Hepatocyte (in vitro differentiated cells): ENCODE measurements at regions not wholly inside any gene's neighbourhood (a gene's known extent, or its start where the extent isn't known, plus 50 kb on each side); places are given as distances from the start of the nearest gene placed in this dataset.

ENCODE experiments used
- DNase-seq: peaks from one replicate; pipeline ENCODE4 v3.0.0-alpha.2; 2016; ENCODE audit warnings: low spot score
- H2AFZ ChIP-seq: fragments of 200-600 bp; sonication (generic); 2 replicates; pipeline ENCODE4 v1.6.0; 2016; ENCODE audit warnings: antibody characterized with exemption, mild to moderate bottlenecking
- H3K27ac ChIP-seq: fragments of 200-600 bp; sonication (generic); 2 replicates; pipeline ENCODE4 v1.5.1; 2016; ENCODE audit warnings: mild to moderate bottlenecking
- H3K27me3 ChIP-seq: fragments of 200-600 bp; sonication (generic); 2 replicates; pipeline ENCODE4 v1.6.1; 2016
- H3K36me3 ChIP-seq: fragments of 200-600 bp; sonication (generic); replicated peaks from 2 replicates; pipeline ENCODE4 v1.5.1; 2016; ENCODE audit warnings: low read depth; ENCODE audit not compliant: insufficient read depth
- H3K4me1 ChIP-seq: fragments of 200-600 bp; sonication (generic); 2 replicates; pipeline ENCODE4 v1.5.1; 2016; ENCODE audit warnings: mild to moderate bottlenecking, moderate library complexity; ENCODE audit not compliant: insufficient read depth
- H3K4me2 ChIP-seq: fragments of 200-600 bp; sonication (generic); 2 replicates; pipeline ENCODE4 v1.6.0; 2016
- H3K4me3 ChIP-seq: fragments of 200-600 bp; sonication (generic); 2 replicates; pipeline ENCODE4 v1.5.1; 2016; ENCODE audit warnings: mild to moderate bottlenecking
- H3K79me2 ChIP-seq: fragments of 200-600 bp; sonication (generic); 2 replicates; pipeline ENCODE4 v1.6.0; 2017; ENCODE audit warnings: mild to moderate bottlenecking
- H3K9me2 ChIP-seq: fragments of 200-600 bp; sonication (generic); replicated peaks from 2 replicates; pipeline ENCODE4 v1.6.0; 2017; ENCODE audit warnings: mild to moderate bottlenecking; ENCODE audit not compliant: insufficient read depth
- H3K9me3 ChIP-seq: fragments of 200-600 bp; sonication (generic); 2 replicates; pipeline ENCODE4 v1.5.1; 2016; ENCODE audit warnings: low read depth, mild to moderate bottlenecking
- H4K20me1 ChIP-seq: fragments of 200-600 bp; sonication (generic); 2 replicates; pipeline ENCODE4 v1.6.0; 2016; ENCODE audit warnings: mild to moderate bottlenecking; ENCODE audit not compliant: insufficient read depth, poor library complexity, severe bottlenecking
- CTCF ChIP-seq: fragments of 200-600 bp; sonication (generic); IDR thresholded peaks from 2 replicates; pipeline ENCODE4 v1.5.1; 2016; ENCODE audit warnings: antibody characterized with exemption, mild to moderate bottlenecking; ENCODE audit not compliant: poor library complexity
- EZH2 ChIP-seq: fragments of 200-600 bp; sonication (generic); IDR thresholded peaks from 2 replicates; pipeline ENCODE4 v1.6.1; 2016; ENCODE audit warnings: antibody characterized with exemption, mild to moderate bottlenecking, borderline replicate concordance
- EZH2phosphoT487 ChIP-seq: fragments of 200-600 bp; sonication (generic); IDR thresholded peaks from one replicate; pipeline ENCODE4 v1.6.1; 2018; ENCODE audit warnings: antibody characterized with exemption, mild to moderate bottlenecking, low read depth, moderate library complexity; ENCODE audit not compliant: unreplicated experiment, severe bottlenecking
- WGBS: methylation state at CpG from one replicate; pipeline ENCODE4 v1.1.6; 2016; ENCODE audit warnings: low lambda C conversion rate; ENCODE audit errors: missing lambda C conversion rate; 5-methylcytosine and 5-hydroxymethylcytosine counted together

DNA sequence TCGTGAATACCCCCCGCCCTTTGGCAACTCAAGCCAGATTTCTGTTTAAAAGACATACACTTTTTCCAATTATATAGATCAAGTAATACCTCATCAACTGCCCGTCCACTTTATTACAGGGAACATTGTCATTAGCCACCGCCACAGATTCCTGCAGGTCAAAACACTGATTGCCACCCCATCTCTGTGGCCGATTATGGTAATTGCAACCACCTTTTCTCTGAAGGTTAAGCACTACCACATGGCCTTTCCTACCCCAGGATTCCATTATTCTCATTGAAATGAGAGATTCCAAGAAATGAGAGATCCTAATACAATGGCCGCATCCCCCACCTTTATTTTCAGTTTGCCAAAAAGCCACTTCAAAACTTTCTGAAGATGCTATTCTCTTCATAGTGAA lies 478.8 kb upstream of the HSF2 start:
- no peaks in the 10 kb centered on the region for H3K9me2 ChIP-seq
- 85% methylated on average over 6 of the region's 6 CpGs for WGBS
- no peaks in the 10 kb centered on the region for H3K79me2 ChIP-seq
- H3K27me3 ChIP-seq: no peaks in the 10 kb centered on the region
- H3K27ac ChIP-seq: no peak overlapping the region
- no peaks in the 10 kb centered on the region for H3K9me3 ChIP-seq
- DNase-seq: no peak
- H3K4me2 ChIP-seq: no peak overlapping the region
- no peaks in the 10 kb centered on the region for H3K4me1 ChIP-seq
- no peak overlapping the region for H3K4me3 ChIP-seq
- H3K36me3 ChIP-seq: no peaks in the 10 kb centered on the region
- no peak overlapping the region for H2AFZ ChIP-seq
- no peaks in the 10 kb centered on the region for H4K20me1 ChIP-seq
- TF ChIP-seq EZH2phosphoT487 (no peak), CTCF (no peak), EZH2 (no peak)

- Histone ChIP-seq H2AFZ (no peak overlapping the region), H4K20me1 (no peaks in the 10 kb centered on the region), H3K9me3 (no peaks in the 10 kb centered on the region), H3K4me3 (no peak overlapping the region), H3K36me3 (no peaks in the 10 kb centered on the region), H3K27ac (no peak overlapping the region), H3K9me2 (no peaks in the 10 kb centered on the region), H3K4me1 (no peaks in the 10 kb centered on the region), H3K79me2 (no peaks in the 10 kb centered on the region), H3K4me2 (no peak overlapping the region), H3K27me3 (no peaks in the 10 kb centered on the region)
- TF ChIP-seq CTCF: no peak
- no peak for TF ChIP-seq EZH2phosphoT487
- no peak for DNase-seq
- WGBS: 82% methylated on average over 1 of the region's 1 CpG
Observed at GRCh38 chr6:121925024-121925423, 474.4 kb upstream of the HSF2 start.

- no peak for TF ChIP-seq EZH2phosphoT487
- TF ChIP-seq EZH2: no peak
- TF ChIP-seq CTCF: no peak
- no peaks in the 10 kb centered on the region for H3K9me2 ChIP-seq
- no peak for DNase-seq
Observed at GRCh38 chr6:121925534-121926255, 473.8 kb upstream of the HSF2 start.

More at GRCh38 chr6:121925534-121926255, 473.8 kb upstream of the HSF2 start:
- 65% methylated on average over 3 of the region's 3 CpGs for WGBS
- H3K27ac ChIP-seq: no peak overlapping the region
- no peak overlapping the region for H3K4me2 ChIP-seq
- no peaks in the 10 kb centered on the region for H3K9me3 ChIP-seq
- H3K4me1 ChIP-seq: no peaks in the 10 kb centered on the region
- H4K20me1 ChIP-seq: no peaks in the 10 kb centered on the region
- no peak overlapping the region for H2AFZ ChIP-seq
- H3K4me3 ChIP-seq: no peak overlapping the region
- no peaks in the 10 kb centered on the region for H3K79me2 ChIP-seq
- H3K27me3 ChIP-seq: no peaks in the 10 kb centered on the region
- H3K36me3 ChIP-seq: no peaks in the 10 kb centered on the region
